GM12878 (cell line): ENCODE measurements at regions not wholly inside any gene's neighbourhood (a gene's known extent, or its start where the extent isn't known, plus 50 kb on each side); places are given as distances from the start of the nearest gene placed in this dataset.

ENCODE experiments used
- ATAC-seq: fragments of 200-7000 bp; cut with Tn5 transposase; 3 replicates; pipeline ENCODE4 v1.9.1; 2020; ENCODE audit warnings: mild to moderate bottlenecking, moderate library complexity
- BruUV-seq: library from RNA; stranded (reverse); fragments of 400-500 nt; replicated peaks from 2 replicates; lab custom pipeline; 2021; lab: Mats Ljungman, UMichigan
- CTCF ChIA-PET: fragments of 300-600 bp; sonication (Branson Sonifier 250); formaldehyde crosslinking; extraction: SDS; loops from one replicate; lab custom pipeline; 2021; ENCODE audit warnings: inconsistent platforms; lab: Yijun Ruan, JAX
- POLR2A ChIA-PET: fragments of 350-600 bp; formaldehyde crosslinking; extraction: SDS; loops from one replicate; lab custom pipeline; 2021; ENCODE audit warnings: inconsistent platforms; lab: Charles Lee
- RAD21 ChIA-PET: fragments of 300-600 bp; sonication (Branson Sonifier 250); formaldehyde crosslinking; loops from one replicate; lab custom pipeline; 2023; ENCODE audit warnings: antibody characterized with exemption; ENCODE audit not compliant: unreplicated experiment; lab: Charles Lee
- SMC1A ChIA-PET: fragments of 300-600 bp; sonication (Branson Sonifier 250); formaldehyde crosslinking; loops from one replicate; lab custom pipeline; 2023; ENCODE audit not compliant: unreplicated experiment, uncharacterized antibody; lab: Charles Lee
- DNase-seq: peaks from one replicate; pipeline ENCODE4 v3.0.0-alpha.2; 2011; ENCODE audit warnings: low read depth, low spot score
- FAIRE-seq: peaks from 3 replicates; lab custom pipeline; 2011; peaks lifted over from hg19 to GRCh38; lab: Jason Lieb, UNC
- H2AFZ ChIP-seq: 2 replicates; pipeline ENCODE4 v1.6.0; 2011; ENCODE audit warnings: low read depth, low read length, control low read depth; ENCODE audit not compliant: control insufficient read depth
- H3K27ac ChIP-seq: 2 replicates; pipeline ENCODE4 v1.5.1; 2011; ENCODE audit warnings: control low read depth; ENCODE audit not compliant: control insufficient read depth, insufficient read depth
- H3K27me3 ChIP-seq, 2 experiments: replicated peaks in 1 of 2; 2 replicates each; pipeline versions ENCODE4 v1.6.0 to v1.6.1; 2011; ENCODE audit warnings: low read length in 1 of 2; ENCODE audit not compliant: control insufficient read depth in 2 of 2, insufficient read depth in 2 of 2
- H3K36me3 ChIP-seq, 2 experiments: 2 replicates each; pipeline ENCODE4 v1.5.1; 2011; ENCODE audit warnings: low read length in 1 of 2; ENCODE audit not compliant: control insufficient read depth in 2 of 2, insufficient read depth in 2 of 2
- H3K4me1 ChIP-seq: 2 replicates; pipeline ENCODE4 v1.6.1; 2011; ENCODE audit warnings: mild to moderate bottlenecking, low read length, moderate library complexity, mixed read lengths; ENCODE audit not compliant: control insufficient read depth, insufficient read depth
- H3K4me2 ChIP-seq: 2 replicates; pipeline ENCODE4 v1.6.0; 2011; ENCODE audit warnings: control low read depth; ENCODE audit not compliant: control insufficient read depth, insufficient read depth
- H3K4me3 ChIP-seq: fragments of 200-600 bp; sonication (generic); 2 replicates; pipeline ENCODE4 v1.5.1; 2016
- H3K79me2 ChIP-seq: 2 replicates; pipeline ENCODE4 v1.6.0; 2011; ENCODE audit warnings: low read length; ENCODE audit not compliant: control insufficient read depth, insufficient read depth
- H3K9ac ChIP-seq: 2 replicates; pipeline ENCODE4 v1.8.0; 2011; ENCODE audit warnings: low read length, control low read depth, mixed read lengths; ENCODE audit not compliant: control insufficient read depth, insufficient read depth
- H3K9me3 ChIP-seq: replicated peaks from 3 replicates; pipeline ENCODE4 v1.5.1; 2011; ENCODE audit warnings: mild to moderate bottlenecking, low read length; ENCODE audit not compliant: control insufficient read depth, insufficient read depth
- H4K20me1 ChIP-seq: 2 replicates; pipeline ENCODE4 v1.6.0; 2011; ENCODE audit not compliant: control insufficient read depth, insufficient read depth
- BHLHE40 ChIP-seq, 2 experiments: fragments of 450-650 bp in 1 of 2; IDR thresholded peaks; 2 replicates each; pipeline ENCODE4 v1.6.1; 2011 to 2017; ENCODE audit warnings: low read depth in 2 of 2, borderline replicate concordance in 1 of 2, improper control_type of control experiment in 1 of 2, low read length in 1 of 2, mild to moderate bottlenecking in 1 of 2
- JUND ChIP-seq: IDR thresholded peaks from 2 replicates; pipeline ENCODE4 v1.6.1; 2012; ENCODE audit warnings: low read depth, mild to moderate bottlenecking, low read length, improper control_type of control experiment, moderate library complexity
- MYC ChIP-seq: IDR thresholded peaks from 2 replicates; pipeline ENCODE4 v1.6.1; 2011; ENCODE audit warnings: mild to moderate bottlenecking, low read length, moderate library complexity, inconsistent platforms; ENCODE audit not compliant: insufficient read depth, insufficient replicate concordance, insufficient read length, severe bottlenecking
- ZNF592 ChIP-seq: fragments of 450-650 bp; IDR thresholded peaks from 2 replicates; pipeline ENCODE4 v1.6.1; 2017; ENCODE audit warnings: mild to moderate bottlenecking, moderate library complexity
- WGBS: methylation state at CpG from one replicate; pipeline ENCODE4 v1.1.6; 2016; ENCODE audit warnings: low lambda C conversion rate; ENCODE audit not compliant: insufficient replicate concordance, insufficient coverage; ENCODE audit errors: missing lambda C conversion rate; 5-methylcytosine and 5-hydroxymethylcytosine counted together
- in situ Hi-C: fragments of 300-500 bp; cut with MboI; formaldehyde crosslinking; loops from 9 replicates; pipeline ENCODE4 v1.14.3; 2018; ENCODE audit warnings: mixed read lengths
- intact Hi-C: fragments of 100-400 bp; cut with micrococcal nuclease; formaldehyde crosslinking; loops from one replicate; pipeline ENCODE4 v1.14.2; 2022; ENCODE audit not compliant: unreplicated experiment

DNA sequence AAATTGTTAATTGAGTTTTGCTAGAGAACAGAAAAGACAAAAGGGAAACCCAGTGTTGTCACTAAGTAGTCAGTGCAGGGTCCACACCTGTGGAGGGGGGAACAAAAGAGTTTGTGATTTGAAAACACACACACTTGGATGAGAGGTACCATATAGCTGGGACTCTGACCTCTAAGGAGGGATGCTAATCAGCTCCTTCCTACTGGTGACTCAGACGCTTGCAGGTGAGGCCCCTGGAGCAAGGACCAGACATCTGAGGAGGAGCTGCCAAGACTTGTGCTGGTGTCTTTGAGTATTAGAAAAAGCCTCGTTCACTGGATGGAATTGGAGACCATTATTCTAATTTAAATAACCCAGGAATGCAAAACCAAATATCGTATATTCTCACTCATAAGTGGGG, 146.4 kb upstream of the MAP2 start:
- Histone ChIP-seq H2AFZ (no peak overlapping the region), H3K4me1 (no peaks in the 10 kb centered on the region), H3K9ac (no peak overlapping the region), H4K20me1 (no peaks in the 10 kb centered on the region), H3K27ac (no peak overlapping the region), H3K36me3 (no peaks in the 10 kb centered on the region), H3K4me2 (no peak overlapping the region), H3K79me2 (no peaks in the 10 kb centered on the region), H3K9me3 (no peaks in the 10 kb centered on the region), H3K27me3 (no peaks in the 10 kb centered on the region), H3K4me3 (no peak overlapping the region)
- ChIA-PET CTCF (no interaction called here), SMC1A (no interaction called here), POLR2A (no interaction called here), RAD21 (no interaction called here)
- intact Hi-C loops, result no loop called here
- FAIRE-seq (no peak), ATAC-seq (no peak), DNase-seq (no peak)
- WGBS, result 22% methylated on average over 3 of the region's 3 CpGs
- BruUV-seq, result no TSS peak
- TF ChIP-seq BHLHE40 (IDR thresholded peaks at IDR 0.05; ENCODE audit: borderline replicate concordance in 1 of 2, low read depth in 2 of 2, low read length in 1 of 2), result no peak
- TF ChIP-seq MYC, result no peak
- no peak for TF ChIP-seq ZNF592
- no peak for TF ChIP-seq JUND
- TF ChIP-seq, all 136 proteins: peak for 0
- in situ Hi-C loops, result no loop called here
